ENCODE measurements at regions not wholly inside any gene's neighbourhood (a gene's known extent, or its start where the extent isn't known, plus 50 kb on each side); places are given as distances from the start of the nearest gene placed in this dataset.
A peak's percentile ranks its signal among the peaks of the same experiment; 100 is the strongest.

GRCh38 chr12:107503129-107503855 is 182.3 kb upstream of the PWP1 start:
- Histone ChIP-seq H2BK20ac (ENCODE audit: low read length) (no peak overlapping the region), H4K8ac (ENCODE audit: extremely low read depth, insufficient read depth, low read length) (no peak overlapping the region), H2AK5ac (ENCODE audit: low read depth, low read length) (no peak overlapping the region), H3K36me3 (ENCODE audit: control insufficient read depth in 2 of 4, insufficient read depth in 4 of 4, low read length in 3 of 4) (no peaks in the 10 kb centered on the region), H2AFZ (ENCODE audit: low read length) (no peak overlapping the region), H2BK15ac (ENCODE audit: low read length) (no peak overlapping the region), H3K56ac (replicated peaks; ENCODE audit: insufficient read length, low read depth, low read length) (no peak overlapping the region), H3K79me2 (ENCODE audit: control insufficient read depth in 1 of 2, insufficient read depth in 2 of 2, low read length in 2 of 2) (no peaks in the 10 kb centered on the region), H4K91ac (replicated peaks; ENCODE audit: insufficient read length, low read length) (no peak overlapping the region), H3K9ac (replicated peaks in 1 of 4; ENCODE audit: extremely low read depth in 1 of 4, low read depth in 3 of 4, low read length in 3 of 4) (no peak overlapping the region), H3K4me2 (ENCODE audit: insufficient read depth in 1 of 2, low read depth in 2 of 2, low read length in 2 of 2) (no peak overlapping the region), H3K14ac (ENCODE audit: insufficient read length) (no peak overlapping the region), H4K20me1 (replicated peaks in 1 of 2; ENCODE audit: control insufficient read depth in 1 of 2, insufficient read depth in 2 of 2, low read length in 2 of 2) (no peaks in the 10 kb centered on the region), H3K4me3 (ENCODE audit: extremely low read depth in 1 of 4, insufficient read depth in 2 of 4, low read depth in 3 of 4, low read length in 4 of 4) (no peak overlapping the region), H2BK120ac (replicated peaks; ENCODE audit: low read depth, low read length) (no peak overlapping the region), H3K23me2 (ENCODE audit: low read depth, low read length) (no peaks in the 10 kb centered on the region; the same call in 1 of the 2 replicates), H2BK5ac (ENCODE audit: low read depth, low read length) (no peak overlapping the region), H3K18ac (ENCODE audit: extremely low read depth, low read length) (no peak overlapping the region), H3K79me1 (ENCODE audit: low read depth, low read length) (no peaks in the 10 kb centered on the region; the same call in 1 of the 2 replicates), H3K4me1 (replicated peaks in 1 of 4; ENCODE audit: control insufficient read depth in 3 of 4, insufficient read depth in 4 of 4, low read length in 3 of 4) (no peaks in the 10 kb centered on the region), H2BK12ac (ENCODE audit: low read depth, low read length) (no peak overlapping the region), H3K27ac (ENCODE audit: low read depth, low read length) (no peak overlapping the region), H4K5ac (ENCODE audit: insufficient read length, low read depth, low read length) (no peak overlapping the region), H3K9me3 (ENCODE audit: insufficient read depth in 2 of 2, low read depth in 1 of 2, low read length in 1 of 2) (no peaks in the 10 kb centered on the region), H3K27me3 (replicated peaks in 1 of 4; ENCODE audit: control insufficient read depth in 3 of 4, extremely low read depth in 1 of 4, insufficient read depth in 3 of 4, low read length in 3 of 4) (no peaks in the 10 kb centered on the region), H3K4ac (replicated peaks; ENCODE audit: insufficient read length, low read depth, low read length) (no peak overlapping the region), H3K23ac (ENCODE audit: insufficient read length) (peak overlapping the region; percentile 54)
- CTCF ChIA-PET (ENCODE audit: partially characterized antibody) = interaction anchor here (1.0 to 1.4 kb wide), 3 partner anchors 17 to 104 kb away, joined by 3 to 4 read pairs (median 3); no protein-coding TSS in a partner anchor
- POLR2A ChIA-PET (ENCODE audit: partially characterized antibody) = no interaction called here
- 76% methylated on average over 8 of the region's 9 CpGs; no CpG with 5 or more reads in 1 of the 2 experiments for WGBS, 2 experiments (ENCODE audit: extremely low coverage in 1 of 2, insufficient coverage in 1 of 2, insufficient read length in 1 of 2, insufficient replicate concordance in 2 of 2, low coverage in 1 of 2, low lambda C conversion rate in 2 of 2, missing lambda C conversion rate in 1 of 2)
- TF ChIP-seq CEBPB (IDR thresholded peaks at IDR 0.05; ENCODE audit: low read depth, low read length) (no peak), HDAC2 (IDR thresholded peaks at IDR 0.05; ENCODE audit: borderline replicate concordance in 1 of 2, low read depth in 2 of 2, low read length in 2 of 2) (no peak), MAFK (IDR thresholded peaks at IDR 0.05; ENCODE audit: low read depth, low read length) (no peak), BRCA1 (IDR thresholded peaks at IDR 0.05; ENCODE audit: low read depth, low read length) (no peak), EZH2 (IDR thresholded peaks at IDR 0.05; ENCODE audit: low read depth, low read length, severe bottlenecking) (no peak), NRF1 (IDR thresholded peaks at IDR 0.05; ENCODE audit: low read depth, low read length) (no peak), SUZ12 (IDR thresholded peaks at IDR 0.05; ENCODE audit: low read length) (no peak)
- FAIRE-seq (no peak), DNase-seq (ENCODE audit: low read depth in 1 of 2, low spot score in 2 of 2) (no peak)

Data from H1 (cell line).